ENCODE measurements at regions not wholly inside any gene's neighbourhood (a gene's known extent, or its start where the extent isn't known, plus 50 kb on each side); places are given as distances from the start of the nearest gene placed in this dataset.

GRCh38 chr1:226496453-226497015, 52.0 kb upstream of the STUM start (continued):
- TF ChIP-seq CERS6 (CRISPR knock-in tag; IDR thresholded peaks at IDR 0.05): no peak
- no peak for TF ChIP-seq NR2F1 (CRISPR knock-in tag; IDR thresholded peaks at IDR 0.05)
- no peak for TF ChIP-seq NFE2L2 (IDR thresholded peaks at IDR 0.05; ENCODE audit: low read length)
- no peak for TF ChIP-seq ZNF83 (CRISPR knock-in tag; IDR thresholded peaks at IDR 0.05; ENCODE audit: borderline replicate concordance)
- no peak for TF ChIP-seq FOXA1 (IDR thresholded peaks at IDR 0.05)
- TF ChIP-seq FOXA1 (CRISPR knock-in tag; IDR thresholded peaks at IDR 0.05): no peak

- H3K27ac ChIP-seq (ENCODE audit: extremely low read length, insufficient read depth, low read length): no peak overlapping the region
- FAIRE-seq: no peak
- TF ChIP-seq DBP (CRISPR knock-in tag; IDR thresholded peaks at IDR 0.05; ENCODE audit: not compliant biosample characterization): no peak
- TF ChIP-seq ZNF362 (CRISPR knock-in tag; IDR thresholded peaks at IDR 0.05; ENCODE audit: borderline replicate concordance): no peak
- no peak for TF ChIP-seq STAG1 (CRISPR knock-in tag; IDR thresholded peaks at IDR 0.05)
- H3K79me2 ChIP-seq (ENCODE audit: insufficient read depth, low read length): no peaks in the 10 kb centered on the region
- intact Hi-C loops (cut with micrococcal nuclease; ENCODE audit: unreplicated experiment) (no loop called here), in situ Hi-C loops (cut with HindIII; ENCODE audit: extremely low pct_ligation_motif_present, low pct_unique_long_range_greater_than_20kb) (no loop called here)
- ATAC-seq: no peak
- ChIA-PET POLR2A (no interaction called here), CTCF (ENCODE audit: low intra/inter-chr PET ratio, low total read pairs) (no interaction called here)
- whole genome bisulfite sequencing (ENCODE audit: low lambda C conversion rate): 64% methylated on average over 5 of the region's 5 CpGs
- no peaks in the 10 kb centered on the region for H3K9me3 ChIP-seq (ENCODE audit: low read length)
- no TSS peak for BruUV-seq (replicated peaks)
- no peak for DNase-seq (ENCODE audit: low spot score)
- H2AFZ ChIP-seq (ENCODE audit: low read length): no peak overlapping the region
- H4K20me1 ChIP-seq (ENCODE audit: insufficient read depth, low read length): peaks cover 2% of the 10 kb centered on the region; the same call in 1 of the 2 replicates
- H3K4me2 ChIP-seq (ENCODE audit: low read depth, low read length): no peak overlapping the region
- H3K4me1 ChIP-seq (ENCODE audit: insufficient read depth, low read length): no peaks in the 10 kb centered on the region
- H3K36me3 ChIP-seq (replicated peaks in 1 of 2; ENCODE audit: control insufficient read depth in 1 of 2, insufficient read depth in 2 of 2, low read length in 2 of 2): no peaks in the 10 kb centered on the region
- no peak overlapping the region for H3K9ac ChIP-seq (ENCODE audit: insufficient read depth, low read depth, low read length)
- H3K4me3 ChIP-seq (replicated peaks in 1 of 3; ENCODE audit: insufficient read depth in 1 of 3, low read depth in 2 of 3, low read length in 3 of 3): no peak overlapping the region
- peaks cover 0 to 26% of the 10 kb centered on the region in 2 experiments; a peak in 4 of 5 replicates for H3K27me3 ChIP-seq (ENCODE audit: control insufficient read depth in 1 of 2, insufficient read depth in 2 of 2, low read length in 2 of 2)
These were observed 51.2 kb upstream of the STUM start for GRCh38 chr1:226497276-226497833.
